K562 (cell line): ENCODE measurements at regions not wholly inside any gene's neighbourhood (a gene's known extent, or its start where the extent isn't known, plus 50 kb on each side); places are given as distances from the start of the nearest gene placed in this dataset.
A peak's percentile ranks its signal among the peaks of the same experiment; 100 is the strongest.

ENCODE experiments used
- BHLHE40 ChIP-seq: IDR thresholded peaks from 2 replicates; pipeline ENCODE4 v1.6.1; 2011; ENCODE audit warnings: low read length, improper control_type of control experiment
- CBFA2T2 ChIP-seq: fragments of 450-650 bp; conservative IDR thresholded peaks from 2 replicates; pipeline ENCODE4 v1.6.1; 2017; ENCODE audit warnings: mild to moderate bottlenecking
- ZFP36 ChIP-seq: fragments of 150-350 bp; IDR thresholded peaks from 2 replicates; pipeline ENCODE4 v1.6.1; 2018; ENCODE audit warnings: low read length, low read depth; ENCODE audit not compliant: partially characterized antibody
- TF ChIP-seq, protein P1 (sequence below), 2 experiments: fragments of 450-650 bp; formaldehyde crosslinking in 1 of 2; IDR thresholded peaks; 2 replicates each; pipeline versions ENCODE4 v1.4.0 to v1.6.1; 2014 to 2020; ENCODE audit warnings: mild to moderate bottlenecking in 2 of 2, borderline replicate concordance in 1 of 2, low read depth in 1 of 2
- TF ChIP-seq, protein P2 (sequence below): sonication (generic); formaldehyde crosslinking; IDR thresholded peaks from 2 replicates; pipeline ENCODE4 v1.8.0; 2023; ENCODE audit warnings: missing genetic modification reagents, mild to moderate bottlenecking, borderline replicate concordance
- TF ChIP-seq, protein P3 (sequence below): sonication (generic); formaldehyde crosslinking; IDR thresholded peaks from 2 replicates; pipeline ENCODE4 v1.5.0; 2020; ENCODE audit warnings: missing genetic modification reagents

- TF ChIP-seq, protein P1, sequence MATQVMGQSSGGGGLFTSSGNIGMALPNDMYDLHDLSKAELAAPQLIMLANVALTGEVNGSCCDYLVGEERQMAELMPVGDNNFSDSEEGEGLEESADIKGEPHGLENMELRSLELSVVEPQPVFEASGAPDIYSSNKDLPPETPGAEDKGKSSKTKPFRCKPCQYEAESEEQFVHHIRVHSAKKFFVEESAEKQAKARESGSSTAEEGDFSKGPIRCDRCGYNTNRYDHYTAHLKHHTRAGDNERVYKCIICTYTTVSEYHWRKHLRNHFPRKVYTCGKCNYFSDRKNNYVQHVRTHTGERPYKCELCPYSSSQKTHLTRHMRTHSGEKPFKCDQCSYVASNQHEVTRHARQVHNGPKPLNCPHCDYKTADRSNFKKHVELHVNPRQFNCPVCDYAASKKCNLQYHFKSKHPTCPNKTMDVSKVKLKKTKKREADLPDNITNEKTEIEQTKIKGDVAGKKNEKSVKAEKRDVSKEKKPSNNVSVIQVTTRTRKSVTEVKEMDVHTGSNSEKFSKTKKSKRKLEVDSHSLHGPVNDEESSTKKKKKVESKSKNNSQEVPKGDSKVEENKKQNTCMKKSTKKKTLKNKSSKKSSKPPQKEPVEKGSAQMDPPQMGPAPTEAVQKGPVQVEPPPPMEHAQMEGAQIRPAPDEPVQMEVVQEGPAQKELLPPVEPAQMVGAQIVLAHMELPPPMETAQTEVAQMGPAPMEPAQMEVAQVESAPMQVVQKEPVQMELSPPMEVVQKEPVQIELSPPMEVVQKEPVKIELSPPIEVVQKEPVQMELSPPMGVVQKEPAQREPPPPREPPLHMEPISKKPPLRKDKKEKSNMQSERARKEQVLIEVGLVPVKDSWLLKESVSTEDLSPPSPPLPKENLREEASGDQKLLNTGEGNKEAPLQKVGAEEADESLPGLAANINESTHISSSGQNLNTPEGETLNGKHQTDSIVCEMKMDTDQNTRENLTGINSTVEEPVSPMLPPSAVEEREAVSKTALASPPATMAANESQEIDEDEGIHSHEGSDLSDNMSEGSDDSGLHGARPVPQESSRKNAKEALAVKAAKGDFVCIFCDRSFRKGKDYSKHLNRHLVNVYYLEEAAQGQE (IDR thresholded peaks at IDR 0.05; ENCODE audit: borderline replicate concordance) = peak; percentile 17; the same call in 1 of the 2 replicates
- TF ChIP-seq, protein P1 (CRISPR knock-in tag; IDR thresholded peaks at IDR 0.05; ENCODE audit: low read depth) = no peak
- TF ChIP-seq, protein P2, sequence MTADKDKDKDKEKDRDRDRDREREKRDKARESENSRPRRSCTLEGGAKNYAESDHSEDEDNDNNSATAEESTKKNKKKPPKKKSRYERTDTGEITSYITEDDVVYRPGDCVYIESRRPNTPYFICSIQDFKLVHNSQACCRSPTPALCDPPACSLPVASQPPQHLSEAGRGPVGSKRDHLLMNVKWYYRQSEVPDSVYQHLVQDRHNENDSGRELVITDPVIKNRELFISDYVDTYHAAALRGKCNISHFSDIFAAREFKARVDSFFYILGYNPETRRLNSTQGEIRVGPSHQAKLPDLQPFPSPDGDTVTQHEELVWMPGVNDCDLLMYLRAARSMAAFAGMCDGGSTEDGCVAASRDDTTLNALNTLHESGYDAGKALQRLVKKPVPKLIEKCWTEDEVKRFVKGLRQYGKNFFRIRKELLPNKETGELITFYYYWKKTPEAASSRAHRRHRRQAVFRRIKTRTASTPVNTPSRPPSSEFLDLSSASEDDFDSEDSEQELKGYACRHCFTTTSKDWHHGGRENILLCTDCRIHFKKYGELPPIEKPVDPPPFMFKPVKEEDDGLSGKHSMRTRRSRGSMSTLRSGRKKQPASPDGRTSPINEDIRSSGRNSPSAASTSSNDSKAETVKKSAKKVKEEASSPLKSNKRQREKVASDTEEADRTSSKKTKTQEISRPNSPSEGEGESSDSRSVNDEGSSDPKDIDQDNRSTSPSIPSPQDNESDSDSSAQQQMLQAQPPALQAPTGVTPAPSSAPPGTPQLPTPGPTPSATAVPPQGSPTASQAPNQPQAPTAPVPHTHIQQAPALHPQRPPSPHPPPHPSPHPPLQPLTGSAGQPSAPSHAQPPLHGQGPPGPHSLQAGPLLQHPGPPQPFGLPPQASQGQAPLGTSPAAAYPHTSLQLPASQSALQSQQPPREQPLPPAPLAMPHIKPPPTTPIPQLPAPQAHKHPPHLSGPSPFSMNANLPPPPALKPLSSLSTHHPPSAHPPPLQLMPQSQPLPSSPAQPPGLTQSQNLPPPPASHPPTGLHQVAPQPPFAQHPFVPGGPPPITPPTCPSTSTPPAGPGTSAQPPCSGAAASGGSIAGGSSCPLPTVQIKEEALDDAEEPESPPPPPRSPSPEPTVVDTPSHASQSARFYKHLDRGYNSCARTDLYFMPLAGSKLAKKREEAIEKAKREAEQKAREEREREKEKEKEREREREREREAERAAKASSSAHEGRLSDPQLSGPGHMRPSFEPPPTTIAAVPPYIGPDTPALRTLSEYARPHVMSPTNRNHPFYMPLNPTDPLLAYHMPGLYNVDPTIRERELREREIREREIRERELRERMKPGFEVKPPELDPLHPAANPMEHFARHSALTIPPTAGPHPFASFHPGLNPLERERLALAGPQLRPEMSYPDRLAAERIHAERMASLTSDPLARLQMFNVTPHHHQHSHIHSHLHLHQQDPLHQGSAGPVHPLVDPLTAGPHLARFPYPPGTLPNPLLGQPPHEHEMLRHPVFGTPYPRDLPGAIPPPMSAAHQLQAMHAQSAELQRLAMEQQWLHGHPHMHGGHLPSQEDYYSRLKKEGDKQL (CRISPR knock-in tag) = no peak
- TF ChIP-seq ZFP36 = no peak
- TF ChIP-seq BHLHE40 = peak; percentile 71
- TF ChIP-seq CBFA2T2 = peak; percentile 83
- TF ChIP-seq, protein P3, sequence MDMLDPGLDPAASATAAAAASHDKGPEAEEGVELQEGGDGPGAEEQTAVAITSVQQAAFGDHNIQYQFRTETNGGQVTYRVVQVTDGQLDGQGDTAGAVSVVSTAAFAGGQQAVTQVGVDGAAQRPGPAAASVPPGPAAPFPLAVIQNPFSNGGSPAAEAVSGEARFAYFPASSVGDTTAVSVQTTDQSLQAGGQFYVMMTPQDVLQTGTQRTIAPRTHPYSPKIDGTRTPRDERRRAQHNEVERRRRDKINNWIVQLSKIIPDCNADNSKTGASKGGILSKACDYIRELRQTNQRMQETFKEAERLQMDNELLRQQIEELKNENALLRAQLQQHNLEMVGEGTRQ (CRISPR knock-in tag) = peak; percentile 93
These were observed 113.5 kb upstream of the ZNF236 start (continued) for GRCh38 chr18:76708722-76709353.
